Stimulated activated CD4-positive, alpha-beta T cell treated with anti-CD3 and anti-CD28 coated beads, Interleukin-1b, Interleukin-23, amount 100 ng/mL, for 4 hours (primary cell): ENCODE measurements at regions not wholly inside any gene's neighbourhood (a gene's known extent, or its start where the extent isn't known, plus 50 kb on each side); places are given as distances from the start of the nearest gene placed in this dataset.

Source experiments
- DNase-seq, 2 donors: peaks; one replicate each; pipeline ENCODE4 v3.0.0-alpha.2; 2020; ENCODE audit warnings: low read depth in 2 of 2

- no peak for DNase-seq
Observed at GRCh38 chr9:129330711-129331492, 152.8 kb upstream of the IER5L start.

DNA sequence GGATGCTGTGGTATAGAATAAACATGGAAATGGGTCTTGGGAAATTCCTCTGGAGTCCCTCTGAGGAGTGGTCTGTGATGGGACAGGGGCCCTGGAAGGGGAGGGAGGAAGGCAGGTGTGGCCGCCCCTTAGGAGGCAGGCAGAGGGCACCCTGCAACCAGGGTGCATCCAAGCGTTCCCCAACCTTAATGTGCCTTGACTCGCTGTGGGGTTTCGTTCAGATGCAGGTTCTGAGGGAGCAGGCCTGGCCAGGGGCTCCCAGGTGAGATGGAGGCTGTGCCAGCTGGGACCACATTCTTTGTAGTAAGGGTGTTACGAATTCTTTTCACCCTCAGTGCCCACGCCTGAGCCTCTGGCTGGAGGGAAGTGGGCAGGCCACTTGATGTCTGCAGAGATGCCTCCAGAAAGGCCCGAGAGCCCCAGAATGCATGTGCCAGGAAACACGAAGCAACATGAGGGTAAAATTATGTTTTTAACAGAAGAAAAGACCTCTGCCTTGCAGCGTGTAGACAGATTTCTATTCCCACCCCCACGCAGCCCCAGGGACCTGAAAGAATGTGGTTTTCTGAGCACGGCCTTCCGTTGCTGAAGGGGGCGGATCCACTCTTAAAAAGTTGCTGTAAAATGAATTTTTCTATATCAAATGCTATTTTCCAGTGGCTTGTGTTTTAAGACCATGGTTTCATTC is 150.4 kb upstream of the IER5L start:
- no peak for DNase-seq

GRCh38 chr9:129327552-129328328 is 149.7 kb upstream of the IER5L start:
- no peak for DNase-seq

GRCh38 chr9:129326061-129327005 is 148.3 kb upstream of the IER5L start:
- no peak for DNase-seq

DNA sequence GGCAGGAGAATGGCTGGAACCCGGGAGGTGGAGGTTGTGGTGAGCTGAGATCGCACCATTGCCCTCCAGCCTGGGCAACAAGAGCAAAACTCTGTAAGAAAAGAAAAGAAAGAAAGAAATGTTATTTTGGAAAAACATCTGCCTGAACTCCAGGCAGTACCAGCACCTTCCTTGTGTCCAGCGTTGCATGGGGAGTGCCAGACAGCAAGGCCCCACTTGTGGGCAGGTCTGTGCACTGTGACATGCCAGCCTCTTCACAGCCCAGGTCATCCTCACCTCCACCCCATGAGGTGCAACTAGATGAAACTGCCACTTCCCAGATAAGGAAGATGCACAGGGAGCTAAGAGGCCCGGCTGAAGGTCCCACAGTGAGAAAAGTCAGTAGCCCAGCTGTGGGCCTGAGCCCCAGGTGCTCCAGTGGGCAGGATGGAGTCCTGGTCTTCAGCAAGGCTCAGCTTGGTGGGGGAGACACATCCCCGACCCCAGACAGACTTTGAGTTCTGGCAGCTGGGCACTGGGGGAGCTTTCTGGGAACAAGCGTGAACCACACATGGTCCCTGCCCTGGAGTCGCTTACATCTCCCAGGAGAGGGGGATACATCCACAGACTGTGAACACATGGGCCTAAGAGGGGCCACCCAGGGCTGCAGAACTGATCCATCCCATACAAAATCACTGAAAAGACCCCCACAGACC is 146.9 kb upstream of the IER5L start:
- DNase-seq, result no peak

- DNase-seq, result no peak
Observed at GRCh38 chr9:129323999-129324553, 146.0 kb upstream of the IER5L start.

- no peak for DNase-seq
Observed at GRCh38 chr9:129323376-129323998, 145.4 kb upstream of the IER5L start.

- no peak for DNase-seq
Observed at GRCh38 chr9:129322641-129323375, 144.7 kb upstream of the IER5L start.

DNA sequence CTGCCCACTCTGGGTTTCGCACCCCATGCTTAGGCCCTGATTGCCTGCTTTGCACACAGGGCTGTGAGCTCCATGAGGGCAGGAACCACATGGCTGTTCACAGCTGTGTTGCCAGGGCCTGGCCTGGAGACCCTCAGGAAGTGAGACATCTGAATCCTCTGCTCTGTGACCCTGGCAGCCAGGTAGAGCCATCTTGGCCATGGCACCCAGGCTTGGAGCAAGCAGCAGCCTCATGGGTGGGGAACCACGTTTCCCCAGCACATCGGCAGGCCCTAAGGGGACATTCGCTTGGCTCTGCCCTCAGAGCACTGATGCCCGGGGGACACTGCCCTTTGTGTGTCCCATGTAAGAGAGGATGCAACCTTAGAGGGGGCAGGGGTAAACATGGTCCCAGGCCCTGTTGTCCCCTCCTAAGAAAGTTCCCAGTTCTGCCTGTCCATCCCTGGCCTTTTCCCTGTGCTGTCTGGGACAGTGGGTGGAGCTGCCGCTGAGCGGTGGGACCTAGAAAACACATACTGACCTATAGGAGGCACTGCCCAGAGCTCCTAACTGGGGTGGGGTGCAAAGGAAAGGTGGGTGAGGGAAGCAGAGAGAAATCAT is 144.1 kb upstream of the IER5L start:
- DNase-seq, result no peak

GRCh38 chr9:129321286-129322021 is 143.4 kb upstream of the IER5L start:
- no peak for DNase-seq

DNA sequence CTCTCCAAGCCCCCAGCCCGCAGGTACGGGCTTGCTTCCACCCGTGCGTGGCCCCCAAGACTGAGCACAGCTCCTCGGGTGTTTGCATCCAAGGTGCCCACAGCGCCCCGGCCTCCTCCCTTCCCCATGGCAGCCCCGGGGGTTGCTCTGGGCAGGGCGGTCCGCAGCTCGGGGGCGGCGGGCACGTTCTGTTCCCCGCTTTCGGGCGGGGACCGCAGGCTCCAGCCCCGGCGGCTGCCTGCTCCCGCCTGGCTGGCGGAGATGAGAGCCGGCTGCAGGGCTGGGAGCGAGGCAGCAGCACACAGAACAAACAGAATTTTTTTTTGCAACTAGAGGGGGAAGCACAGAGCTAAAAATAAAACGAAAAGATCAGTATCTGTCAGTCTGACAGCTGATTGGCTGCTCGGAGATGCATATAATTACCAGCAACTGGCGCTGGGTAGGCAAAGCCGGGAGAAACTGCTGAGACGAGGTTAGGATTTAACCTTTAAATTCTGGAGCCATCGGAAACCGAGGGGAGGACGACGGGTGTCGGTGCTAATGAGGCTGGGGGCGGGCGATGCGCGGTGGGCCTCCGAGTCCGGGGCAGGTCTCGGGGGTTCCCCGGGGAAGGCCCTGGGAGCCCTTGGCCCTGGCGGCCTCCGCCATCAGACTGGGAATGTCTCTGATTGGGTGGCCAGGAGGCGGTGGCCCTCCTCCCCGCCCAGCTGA is 142.7 kb upstream of the IER5L start:
- peak; percentile 37 to 43 for DNase-seq

DNA sequence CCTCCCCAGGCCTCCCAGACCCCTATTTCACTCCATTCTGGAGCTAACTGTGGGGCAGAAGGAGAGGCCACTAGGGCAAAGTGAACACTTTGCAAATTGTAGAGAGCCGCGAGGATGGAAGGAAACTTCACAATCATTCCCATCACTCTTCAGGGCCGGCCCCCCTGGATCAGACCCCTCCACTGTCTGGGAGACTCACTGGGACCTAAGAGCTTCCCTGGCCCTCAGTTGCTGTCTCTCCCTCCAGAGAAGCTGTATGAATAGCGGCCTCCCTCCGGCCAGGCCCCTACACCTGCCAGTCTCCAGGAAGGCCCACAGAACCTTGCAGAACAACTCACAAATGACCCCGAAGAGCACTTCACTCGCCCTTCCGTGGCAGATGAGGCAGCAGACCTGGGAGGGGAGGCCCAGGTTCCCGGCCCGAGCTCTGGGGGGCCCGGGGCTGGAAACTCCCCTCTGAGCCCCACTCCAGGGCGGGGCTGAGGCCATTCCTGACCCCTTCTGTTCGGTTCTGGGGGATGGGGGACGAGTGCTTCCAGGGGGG is 141.9 kb upstream of the IER5L start:
- DNase-seq, result no peak

DNA sequence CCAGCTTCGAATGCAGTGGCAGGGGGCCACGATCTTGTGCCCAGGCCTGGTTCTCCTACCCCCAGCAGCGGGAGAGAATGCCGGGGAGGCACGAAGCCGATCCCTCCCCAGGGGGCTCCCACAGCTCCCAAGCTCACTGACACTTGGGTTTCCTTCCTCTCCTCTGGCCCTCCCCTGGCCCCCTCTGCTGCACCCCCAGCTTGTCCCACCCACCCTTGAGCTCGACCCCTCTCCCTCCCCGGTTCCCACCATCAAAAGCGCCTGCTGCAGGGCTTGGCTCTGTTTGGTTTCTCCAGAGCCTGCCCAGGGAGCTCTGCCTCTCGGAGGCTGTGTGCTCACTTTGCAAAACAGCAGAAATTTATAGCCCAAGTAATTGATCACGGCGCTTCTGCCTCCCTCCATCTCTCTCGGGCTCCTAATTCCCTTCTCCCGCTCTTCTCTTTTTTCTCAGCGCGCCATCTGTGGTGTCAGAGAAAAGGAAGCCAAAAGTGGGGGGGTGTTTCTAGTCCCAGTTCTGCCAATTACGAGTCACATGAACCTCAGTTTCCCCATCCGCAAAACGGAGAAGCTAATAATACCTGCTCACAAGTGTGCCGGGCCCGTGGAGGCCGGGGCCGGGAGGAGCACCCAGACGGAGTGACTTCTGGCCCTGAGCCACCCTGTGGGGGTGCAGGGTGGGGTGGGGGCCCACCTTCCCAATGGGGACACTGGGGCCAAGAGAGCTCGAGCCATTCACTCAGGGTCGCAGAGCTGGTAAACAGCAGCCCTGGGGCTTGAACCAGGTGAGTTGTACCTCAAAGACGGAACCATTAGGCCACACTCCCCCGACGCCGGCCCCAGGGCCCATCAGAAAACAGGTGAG is 141.2 kb upstream of the IER5L start:
- no peak for DNase-seq

DNA sequence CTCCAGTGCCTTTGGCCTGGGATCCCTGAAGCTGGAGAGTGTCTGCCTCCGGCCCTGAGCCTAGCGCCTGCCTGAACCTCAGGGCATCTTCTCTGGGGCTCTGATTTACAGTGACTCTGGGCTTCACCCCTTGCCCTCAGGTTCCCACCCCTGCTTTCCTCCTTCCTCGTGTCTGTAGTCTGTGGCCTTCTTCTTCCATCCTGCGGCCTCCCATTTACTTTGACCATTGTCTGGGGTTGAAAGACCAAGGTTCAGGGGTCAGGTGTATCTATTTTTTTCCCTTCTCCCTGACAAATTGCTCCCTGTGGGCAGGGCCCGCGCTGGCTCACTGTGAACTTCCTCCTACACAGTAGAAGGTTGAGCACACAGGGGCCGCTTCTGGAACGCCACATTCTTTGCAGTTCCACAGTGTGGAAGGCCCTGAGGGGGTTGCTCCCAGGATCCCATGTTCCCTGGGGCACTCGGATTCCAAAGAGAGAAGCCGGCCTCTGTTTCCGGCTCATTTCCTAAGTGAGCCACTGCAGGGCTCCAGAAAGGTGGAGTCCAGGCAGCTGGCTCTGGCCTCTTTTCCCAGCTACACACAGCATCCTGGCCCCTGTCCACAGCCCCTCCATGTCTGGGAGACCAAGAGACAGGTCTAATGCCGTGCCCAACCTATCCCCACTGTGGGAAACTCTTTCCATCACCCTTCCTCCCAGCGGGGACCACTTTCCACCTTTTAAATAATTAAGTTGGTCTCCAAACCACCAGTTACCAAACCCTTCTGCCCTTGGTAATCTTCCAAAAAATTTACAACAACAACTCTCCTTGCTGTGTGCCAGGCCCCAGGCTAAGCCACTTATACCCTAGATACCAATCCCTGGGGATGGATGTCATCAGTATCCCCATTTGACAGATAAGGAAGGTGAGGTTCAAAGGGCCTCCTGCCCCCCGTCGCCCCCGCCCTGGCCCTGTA is 140.3 kb upstream of the IER5L start:
- DNase-seq, result no peak
